ENCODE measurements at regions not wholly inside any gene's neighbourhood (a gene's known extent, or its start where the extent isn't known, plus 50 kb on each side); places are given as distances from the start of the nearest gene placed in this dataset.
"Not testable (repeated sequence)": the region's sequence is repeated elsewhere in the genome, so short reads cannot be mapped to it uniquely, and the experiment has no call there.

GRCh38 chr22:25495285-25495684 is 69.2 kb upstream of the GRK3 start:
- H3K9me3 Mint-ChIP-seq = no peaks in the 10 kb centered on the region
- peaks cover 38% of the 10 kb centered on the region for H3K27me3 Mint-ChIP-seq
- no peak overlapping the region for H3K4me3 Mint-ChIP-seq
- no peak overlapping the region for H3K27ac Mint-ChIP-seq
- H3K36me3 Mint-ChIP-seq (ENCODE audit: low read depth) = peaks cover 2% of the 10 kb centered on the region
- H3K4me1 Mint-ChIP-seq (ENCODE audit: low read depth) = peaks cover 9% of the 10 kb centered on the region

GRCh38 chr22:25496396-25497064 is 67.9 kb upstream of the GRK3 start:
- no peak overlapping the region for H3K27ac Mint-ChIP-seq
- H3K4me3 Mint-ChIP-seq = no peak overlapping the region
- peaks cover 9% of the 10 kb centered on the region for H3K4me1 Mint-ChIP-seq (ENCODE audit: low read depth)
- H3K9me3 Mint-ChIP-seq = no peaks in the 10 kb centered on the region
- peaks cover 3% of the 10 kb centered on the region for H3K36me3 Mint-ChIP-seq (ENCODE audit: low read depth)
- peaks cover 37% of the 10 kb centered on the region for H3K27me3 Mint-ChIP-seq

- Mint-ChIP-seq H3K4me1 (ENCODE audit: low read depth) (peaks cover 9% of the 10 kb centered on the region), H3K36me3 (ENCODE audit: low read depth) (peaks cover 3% of the 10 kb centered on the region), H3K27ac (no peak overlapping the region), H3K4me3 (no peak overlapping the region), H3K27me3 (peaks cover 31% of the 10 kb centered on the region), H3K9me3 (no peaks in the 10 kb centered on the region)
Observed at GRCh38 chr22:25497181-25497641, 67.3 kb upstream of the GRK3 start.

GRCh38 chr22:25497716-25498115 is 66.8 kb upstream of the GRK3 start:
- no peaks in the 10 kb centered on the region for H3K9me3 Mint-ChIP-seq
- H3K4me1 Mint-ChIP-seq (ENCODE audit: low read depth) = peaks cover 9% of the 10 kb centered on the region
- H3K4me3 Mint-ChIP-seq = no peak overlapping the region
- no peak overlapping the region for H3K27ac Mint-ChIP-seq
- peaks cover 3% of the 10 kb centered on the region for H3K36me3 Mint-ChIP-seq (ENCODE audit: low read depth)
- peaks cover 30% of the 10 kb centered on the region for H3K27me3 Mint-ChIP-seq

- not testable (repeated sequence) for H3K4me1 Mint-ChIP-seq (ENCODE audit: low read depth); H3K27me3 Mint-ChIP-seq; H3K4me3 Mint-ChIP-seq; H3K36me3 Mint-ChIP-seq (ENCODE audit: low read depth); H3K9me3 Mint-ChIP-seq
- peak overlapping the region; percentile 1 for H3K27ac Mint-ChIP-seq
Observed at GRCh38 chr22:25500671-25501070, 63.8 kb upstream of the GRK3 start.

- not testable (repeated sequence) for H3K9me3 Mint-ChIP-seq; H3K27ac Mint-ChIP-seq; H3K4me3 Mint-ChIP-seq; H3K36me3 Mint-ChIP-seq (ENCODE audit: low read depth); H3K4me1 Mint-ChIP-seq (ENCODE audit: low read depth); H3K27me3 Mint-ChIP-seq
Observed at GRCh38 chr22:25504017-25504416, 60.5 kb upstream of the GRK3 start.

- Mint-ChIP-seq H3K27me3 (no peaks in the 10 kb centered on the region), H3K4me3 (no peak overlapping the region), H3K9me3 (no peaks in the 10 kb centered on the region), H3K4me1 (ENCODE audit: low read depth) (no peaks in the 10 kb centered on the region), H3K27ac (no peak overlapping the region), H3K36me3 (ENCODE audit: low read depth) (no peaks in the 10 kb centered on the region)
Observed at GRCh38 chr22:25508161-25508560, 56.3 kb upstream of the GRK3 start.

GRCh38 chr22:25508761-25509321 is 55.6 kb upstream of the GRK3 start:
- Mint-ChIP-seq H3K4me3 (no peak overlapping the region), H3K4me1 (ENCODE audit: low read depth) (no peaks in the 10 kb centered on the region), H3K27me3 (no peaks in the 10 kb centered on the region), H3K36me3 (ENCODE audit: low read depth) (no peaks in the 10 kb centered on the region), H3K27ac (no peak overlapping the region), H3K9me3 (no peaks in the 10 kb centered on the region)

GRCh38 chr22:25509374-25509791 is 55.1 kb upstream of the GRK3 start:
- Mint-ChIP-seq H3K4me1 (ENCODE audit: low read depth) (no peaks in the 10 kb centered on the region), H3K9me3 (no peaks in the 10 kb centered on the region), H3K27me3 (no peaks in the 10 kb centered on the region), H3K36me3 (ENCODE audit: low read depth) (no peaks in the 10 kb centered on the region), H3K4me3 (no peak overlapping the region), H3K27ac (no peak overlapping the region)

GRCh38 chr22:25510876-25511275 is 53.6 kb upstream of the GRK3 start:
- Mint-ChIP-seq H3K9me3 (no peaks in the 10 kb centered on the region), H3K27me3 (no peaks in the 10 kb centered on the region), H3K4me3 (no peak overlapping the region), H3K27ac (no peak overlapping the region), H3K36me3 (ENCODE audit: low read depth) (no peaks in the 10 kb centered on the region), H3K4me1 (ENCODE audit: low read depth) (no peaks in the 10 kb centered on the region)

GRCh38 chr22:25511725-25512124 is 52.8 kb upstream of the GRK3 start:
- H3K27me3 Mint-ChIP-seq = no peaks in the 10 kb centered on the region
- H3K4me1 Mint-ChIP-seq (ENCODE audit: low read depth) = no peaks in the 10 kb centered on the region
- H3K36me3 Mint-ChIP-seq (ENCODE audit: low read depth) = no peaks in the 10 kb centered on the region
- H3K9me3 Mint-ChIP-seq = no peaks in the 10 kb centered on the region
- no peak overlapping the region for H3K27ac Mint-ChIP-seq
- no peak overlapping the region for H3K4me3 Mint-ChIP-seq

GRCh38 chr22:25514436-25515180 is 49.9 kb upstream of the GRK3 start:
- H3K4me1 Mint-ChIP-seq (ENCODE audit: low read depth) = no peaks in the 10 kb centered on the region

More at GRCh38 chr22:25514436-25515180, 49.9 kb upstream of the GRK3 start:
- H3K27me3 Mint-ChIP-seq = no peaks in the 10 kb centered on the region
- H3K36me3 Mint-ChIP-seq (ENCODE audit: low read depth) = no peaks in the 10 kb centered on the region
- H3K4me3 Mint-ChIP-seq = no peak overlapping the region
- H3K27ac Mint-ChIP-seq = no peak overlapping the region
- H3K9me3 Mint-ChIP-seq = no peaks in the 10 kb centered on the region
